Epithelial cell of esophagus (primary cell): ENCODE measurements at regions not wholly inside any gene's neighbourhood (a gene's known extent, or its start where the extent isn't known, plus 50 kb on each side); places are given as distances from the start of the nearest gene placed in this dataset.

Source experiments
- DNase-seq: peaks from one replicate; pipeline ENCODE4 v3.0.0; 2010; ENCODE audit warnings: low read depth
- H3K4me3 ChIP-seq: 2 replicates; pipeline ENCODE4 v1.5.1; 2011; ENCODE audit warnings: mild to moderate bottlenecking, low read length, control low read depth
- TF ChIP-seq, protein P1 (sequence below): IDR thresholded peaks from 2 replicates; pipeline ENCODE4 v1.5.1; 2011; ENCODE audit warnings: low read depth, mild to moderate bottlenecking, low read length, control low read depth, inconsistent platforms; ENCODE audit not compliant: insufficient read depth; ENCODE audit errors: missing control alignments

GRCh38 chr7:67445728-67446127 lies 449.1 kb downstream of the TYW1 start:
- DNase-seq: no peak
- TF ChIP-seq, protein P1, sequence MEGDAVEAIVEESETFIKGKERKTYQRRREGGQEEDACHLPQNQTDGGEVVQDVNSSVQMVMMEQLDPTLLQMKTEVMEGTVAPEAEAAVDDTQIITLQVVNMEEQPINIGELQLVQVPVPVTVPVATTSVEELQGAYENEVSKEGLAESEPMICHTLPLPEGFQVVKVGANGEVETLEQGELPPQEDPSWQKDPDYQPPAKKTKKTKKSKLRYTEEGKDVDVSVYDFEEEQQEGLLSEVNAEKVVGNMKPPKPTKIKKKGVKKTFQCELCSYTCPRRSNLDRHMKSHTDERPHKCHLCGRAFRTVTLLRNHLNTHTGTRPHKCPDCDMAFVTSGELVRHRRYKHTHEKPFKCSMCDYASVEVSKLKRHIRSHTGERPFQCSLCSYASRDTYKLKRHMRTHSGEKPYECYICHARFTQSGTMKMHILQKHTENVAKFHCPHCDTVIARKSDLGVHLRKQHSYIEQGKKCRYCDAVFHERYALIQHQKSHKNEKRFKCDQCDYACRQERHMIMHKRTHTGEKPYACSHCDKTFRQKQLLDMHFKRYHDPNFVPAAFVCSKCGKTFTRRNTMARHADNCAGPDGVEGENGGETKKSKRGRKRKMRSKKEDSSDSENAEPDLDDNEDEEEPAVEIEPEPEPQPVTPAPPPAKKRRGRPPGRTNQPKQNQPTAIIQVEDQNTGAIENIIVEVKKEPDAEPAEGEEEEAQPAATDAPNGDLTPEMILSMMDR: no peak

GRCh38 chr7:67447297-67447696 lies 450.7 kb downstream of the TYW1 start:
- TF ChIP-seq, protein P1: no peak
- DNase-seq: no peak
- H3K4me3 ChIP-seq: no peak overlapping the region

More at GRCh38 chr7:67445728-67446127, 449.1 kb downstream of the TYW1 start:
- H3K4me3 ChIP-seq: no peak overlapping the region

- no peak overlapping the region for H3K4me3 ChIP-seq
- DNase-seq: no peak
- TF ChIP-seq, protein P1: no peak
Measured at GRCh38 chr7:67448271-67448670, 451.6 kb downstream of the TYW1 start.

DNA sequence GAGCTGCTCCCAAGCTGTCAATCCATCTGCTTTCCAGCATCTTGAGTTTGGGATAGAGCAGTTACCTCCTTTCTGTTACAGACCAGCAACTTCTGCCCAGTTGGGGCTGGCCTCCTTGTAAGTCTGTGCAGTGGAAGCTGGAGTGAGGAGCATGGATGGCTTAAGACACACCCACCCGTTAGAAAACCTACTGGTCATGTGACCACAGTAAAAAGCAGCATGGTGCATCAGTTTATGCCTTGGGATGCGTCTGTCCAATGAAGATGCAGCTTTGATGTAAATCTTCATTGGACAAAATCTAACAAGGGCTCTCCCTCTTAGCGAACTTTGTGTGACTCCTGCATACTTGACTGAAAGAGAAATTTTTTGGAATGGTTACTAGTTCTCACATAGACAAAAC lies 453.5 kb downstream of the TYW1 start:
- H3K4me3 ChIP-seq: no peak overlapping the region
- TF ChIP-seq, protein P1: no peak
- no peak for DNase-seq

- TF ChIP-seq, protein P1: no peak
- DNase-seq: no peak
- no peak overlapping the region for H3K4me3 ChIP-seq
Measured at GRCh38 chr7:67451306-67451705, 454.7 kb downstream of the TYW1 start.

- DNase-seq: no peak
- TF ChIP-seq, protein P1: no peak
- H3K4me3 ChIP-seq: no peak overlapping the region
Measured at GRCh38 chr7:67452516-67453026, 455.9 kb downstream of the TYW1 start.

- no peak for DNase-seq
- no peak overlapping the region for H3K4me3 ChIP-seq
- TF ChIP-seq, protein P1: no peak
Measured at GRCh38 chr7:67453580-67454380, 457.1 kb downstream of the TYW1 start.
